ENCODE measurements at regions not wholly inside any gene's neighbourhood (a gene's known extent, or its start where the extent isn't known, plus 50 kb on each side); places are given as distances from the start of the nearest gene placed in this dataset.

DNA sequence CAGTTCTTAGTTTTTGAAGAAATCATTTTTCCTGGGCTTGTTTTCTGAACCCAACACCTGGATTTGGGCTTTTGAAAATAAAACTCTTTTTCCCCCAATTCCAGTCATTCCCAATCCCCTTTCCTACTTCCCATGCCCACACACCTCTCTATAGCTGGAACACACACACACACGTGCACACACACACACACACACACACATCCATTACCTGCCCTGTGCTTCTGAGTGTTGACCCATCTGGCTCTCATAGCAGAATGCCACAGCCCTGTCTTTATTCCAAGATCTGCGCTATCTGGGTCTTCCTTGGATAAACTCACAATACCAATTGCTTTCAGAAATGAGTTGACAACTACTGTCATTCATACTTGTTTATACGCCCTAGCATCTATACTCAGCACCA, 54.9 kb upstream of the C4orf54 start:
- Histone ChIP-seq H3K27me3 (no peaks in the 10 kb centered on the region), H3K9me3 (no peaks in the 10 kb centered on the region), H3K4me1 (no peaks in the 10 kb centered on the region), H3K27ac (no peak overlapping the region), H3K36me3 (no peaks in the 10 kb centered on the region), H3K4me3 (no peak overlapping the region)
- no peak for ATAC-seq
- intact Hi-C loops (cut with DNase I) = no loop called here
- no peak for DNase-seq
- no peak for TF ChIP-seq CTCF (IDR thresholded peaks at IDR 0.05)

- no peak for TF ChIP-seq CTCF (IDR thresholded peaks at IDR 0.05)
- no peaks in the 10 kb centered on the region for H3K9me3 ChIP-seq
- no peak overlapping the region for H3K27ac ChIP-seq
- no peaks in the 10 kb centered on the region for H3K27me3 ChIP-seq
- ATAC-seq (no peak), DNase-seq (no peak)
- H3K36me3 ChIP-seq = no peaks in the 10 kb centered on the region
- H3K4me1 ChIP-seq = no peaks in the 10 kb centered on the region
- intact Hi-C loops (cut with DNase I) = no loop called here
- H3K4me3 ChIP-seq = no peak overlapping the region
Measured at GRCh38 chr4:99712099-99712498, 54.5 kb upstream of the C4orf54 start.

DNA sequence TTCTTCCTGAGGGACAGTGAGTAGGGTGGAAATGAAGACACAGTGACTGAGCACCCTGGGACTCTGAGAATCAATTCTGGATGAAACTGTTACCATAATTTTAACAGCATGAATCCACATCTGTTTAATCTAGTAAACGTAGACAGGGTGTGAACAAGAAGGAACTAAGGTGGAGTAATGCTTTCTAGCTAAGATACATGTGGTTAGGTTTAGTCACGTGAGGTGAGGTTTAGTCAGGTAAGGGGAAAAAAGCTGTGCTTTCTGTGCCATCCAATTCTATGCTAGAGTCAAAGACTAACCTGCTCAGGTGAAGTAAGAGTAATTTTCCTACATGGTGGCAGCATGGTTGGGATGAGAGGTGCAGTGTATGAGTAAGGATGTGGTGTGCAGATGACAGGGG, 54.0 kb upstream of the C4orf54 start:
- Histone ChIP-seq H3K4me3 (no peak overlapping the region), H3K27ac (no peak overlapping the region), H3K9me3 (no peaks in the 10 kb centered on the region), H3K4me1 (no peaks in the 10 kb centered on the region), H3K36me3 (no peaks in the 10 kb centered on the region), H3K27me3 (no peaks in the 10 kb centered on the region)
- no peak for TF ChIP-seq CTCF (IDR thresholded peaks at IDR 0.05)
- intact Hi-C loops (cut with DNase I) = no loop called here
- ATAC-seq (no peak), DNase-seq (no peak)

- no peak for TF ChIP-seq CTCF (IDR thresholded peaks at IDR 0.05)
- intact Hi-C loops (cut with DNase I) = no loop called here
- Histone ChIP-seq H3K9me3 (no peaks in the 10 kb centered on the region), H3K4me3 (no peak overlapping the region), H3K27ac (no peak overlapping the region), H3K36me3 (no peaks in the 10 kb centered on the region), H3K4me1 (no peaks in the 10 kb centered on the region), H3K27me3 (no peaks in the 10 kb centered on the region)
- DNase-seq (no peak), ATAC-seq (no peak)
Measured at GRCh38 chr4:99710681-99711345, 53.2 kb upstream of the C4orf54 start.

DNA sequence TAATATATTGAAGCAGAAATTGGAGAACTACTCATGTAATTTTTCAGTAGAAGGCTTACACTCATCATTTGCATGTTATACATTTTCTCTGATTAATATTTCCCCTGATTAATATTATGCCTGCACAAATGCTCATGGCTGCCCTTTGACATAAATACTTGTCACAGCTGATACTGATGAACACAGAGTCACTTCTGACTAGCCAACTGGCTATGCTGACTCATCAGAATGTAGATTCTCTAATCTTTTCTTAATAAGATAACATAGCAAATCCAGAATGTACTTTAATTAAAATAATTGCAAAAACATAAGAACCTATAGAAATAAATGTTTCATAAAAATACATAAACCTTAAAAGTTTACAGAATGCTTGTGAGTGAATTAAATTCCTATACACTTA, 52.4 kb upstream of the C4orf54 start:
- DNase-seq = no peak
- Histone ChIP-seq H3K27ac (no peak overlapping the region), H3K36me3 (no peaks in the 10 kb centered on the region), H3K4me3 (no peak overlapping the region), H3K27me3 (no peaks in the 10 kb centered on the region), H3K4me1 (no peaks in the 10 kb centered on the region), H3K9me3 (no peaks in the 10 kb centered on the region)
- intact Hi-C loops (cut with DNase I) = no loop called here
- ATAC-seq = no peak
- no peak for TF ChIP-seq CTCF (IDR thresholded peaks at IDR 0.05)

DNA sequence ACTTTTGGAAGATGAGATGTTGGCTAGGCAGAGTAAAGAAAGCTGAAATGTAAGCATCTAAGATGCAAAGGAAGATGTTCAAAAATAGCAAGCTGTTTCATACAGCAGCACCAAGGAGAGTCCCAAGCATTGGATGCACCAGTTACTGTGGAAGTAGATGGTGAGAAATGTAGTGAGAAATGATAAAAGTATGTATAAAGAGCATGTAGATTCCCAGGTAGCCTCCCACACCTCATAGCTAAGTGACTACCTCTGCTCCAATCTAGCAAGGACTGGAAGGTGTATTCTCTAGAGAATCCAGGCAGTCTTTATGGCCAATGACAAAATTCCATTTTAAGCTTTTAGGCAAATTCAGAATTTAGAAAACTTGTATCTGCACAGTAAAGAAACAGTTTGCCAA, 50.9 kb upstream of the C4orf54 start:
- Histone ChIP-seq H3K4me1 (no peaks in the 10 kb centered on the region), H3K27ac (no peak overlapping the region), H3K36me3 (no peaks in the 10 kb centered on the region), H3K9me3 (no peaks in the 10 kb centered on the region), H3K4me3 (no peak overlapping the region), H3K27me3 (no peaks in the 10 kb centered on the region)
- intact Hi-C loops (cut with DNase I) = no loop called here
- TF ChIP-seq CTCF (IDR thresholded peaks at IDR 0.05) = no peak
- no peak for DNase-seq
- no peak for ATAC-seq
